NB4 (cell line): ENCODE measurements at regions not wholly inside any gene's neighbourhood (a gene's known extent, or its start where the extent isn't known, plus 50 kb on each side); places are given as distances from the start of the nearest gene placed in this dataset.
A peak's percentile ranks its signal among the peaks of the same experiment; 100 is the strongest.

Experiments used
- DNase-seq: peaks from one replicate; pipeline ENCODE4 v3.0.0; 2010; ENCODE audit warnings: low read depth
- H3K4me3 ChIP-seq: one replicate; pipeline ENCODE4 v1.5.1; 2011; ENCODE audit warnings: mild to moderate bottlenecking, low read depth, low read length, moderate library complexity
- CTCF ChIP-seq: IDR thresholded peaks from one replicate; pipeline ENCODE4 v1.5.1; 2012; ENCODE audit warnings: low read depth, low read length
- MAX ChIP-seq: IDR thresholded peaks from 2 replicates; pipeline ENCODE4 v1.6.1; 2011; ENCODE audit warnings: low read depth, low read length
- MYC ChIP-seq: IDR thresholded peaks from 2 replicates; pipeline ENCODE4 v1.6.1; 2011; ENCODE audit warnings: low read depth, low read length
- POLR2A ChIP-seq: IDR thresholded peaks from 2 replicates; pipeline ENCODE4 v1.6.1; 2011; ENCODE audit warnings: mild to moderate bottlenecking; ENCODE audit not compliant: insufficient read length; ENCODE audit errors: extremely low read depth

- no peak for DNase-seq
- TF ChIP-seq MAX, result no peak
- TF ChIP-seq MYC, result no peak
- no peak for TF ChIP-seq CTCF
- TF ChIP-seq POLR2A, result no peak
- H3K4me3 ChIP-seq, result peak overlapping the region; percentile 29
Measured at GRCh38 chr12:111180426-111181142, 188.3 kb downstream of the PHETA1 start.

- no peak for DNase-seq
- no peak overlapping the region for H3K4me3 ChIP-seq
- TF ChIP-seq MYC, result no peak
- no peak for TF ChIP-seq CTCF
- TF ChIP-seq POLR2A, result no peak
- TF ChIP-seq MAX, result no peak
Measured at GRCh38 chr12:111178181-111179081, 190.5 kb downstream of the PHETA1 start.

GRCh38 chr12:111175396-111176094 is 193.3 kb downstream of the PHETA1 start:
- no peak for TF ChIP-seq POLR2A
- TF ChIP-seq MYC, result no peak
- no peak for TF ChIP-seq MAX
- TF ChIP-seq CTCF, result no peak
- H3K4me3 ChIP-seq, result no peak overlapping the region
- DNase-seq, result no peak

- no peak for DNase-seq
- no peak overlapping the region for H3K4me3 ChIP-seq
- TF ChIP-seq CTCF (no peak), MYC (no peak), MAX (no peak), POLR2A (no peak)
Measured at GRCh38 chr12:111174961-111175345, 193.9 kb downstream of the PHETA1 start.

- DNase-seq, result peak; percentile 73
- TF ChIP-seq POLR2A (no peak), CTCF (peak; percentile 21), MYC (no peak; the same call in 1 of the 2 replicates)
- H3K4me3 ChIP-seq, result no peak overlapping the region
Measured at GRCh38 chr12:111174251-111174960, 194.5 kb downstream of the PHETA1 start.
